GM23338 (cell line): ENCODE measurements at regions not wholly inside any gene's neighbourhood (a gene's known extent, or its start where the extent isn't known, plus 50 kb on each side); places are given as distances from the start of the nearest gene placed in this dataset.

Experiments used
- ATAC-seq: fragments of 200-7000 bp; cut with Tn5 transposase; 3 replicates; pipeline ENCODE4 v1.9.1; 2020
- DNase-seq: peaks from one replicate; pipeline ENCODE4 v3.0.0-alpha.2; 2015; ENCODE audit warnings: low spot score
- H2AFZ ChIP-seq: fragments of 200-600 bp; sonication (generic); 2 replicates; pipeline ENCODE4 v1.8.0; 2016; ENCODE audit warnings: antibody characterized with exemption, mild to moderate bottlenecking, moderate library complexity
- H3F3A ChIP-seq: fragments of 200-600 bp; sonication (generic); replicated peaks from 2 replicates; pipeline ENCODE4 v1.8.0; 2017; ENCODE audit warnings: antibody characterized with exemption, mixed run types, low read depth
- H3K27ac ChIP-seq: fragments of 200-600 bp; sonication (generic); 2 replicates; pipeline ENCODE4 v1.6.1; 2016; ENCODE audit warnings: low read depth
- H3K27me3 ChIP-seq: fragments of 200-600 bp; sonication (generic); 2 replicates; pipeline ENCODE4 v1.8.0; 2016; ENCODE audit warnings: mild to moderate bottlenecking, mixed run types, moderate library complexity; ENCODE audit not compliant: insufficient read depth
- H3K36me3 ChIP-seq: fragments of 200-600 bp; sonication (generic); 2 replicates; pipeline ENCODE4 v1.8.0; 2016; ENCODE audit warnings: mild to moderate bottlenecking; ENCODE audit not compliant: insufficient read depth
- H3K4me1 ChIP-seq: fragments of 200-600 bp; sonication (generic); 2 replicates; pipeline ENCODE4 v1.8.0; 2016; ENCODE audit warnings: mild to moderate bottlenecking, moderate library complexity; ENCODE audit not compliant: insufficient read depth
- H3K4me2 ChIP-seq: fragments of 200-600 bp; sonication (generic); 2 replicates; pipeline ENCODE4 v1.7.1; 2017; ENCODE audit warnings: mixed run types
- H3K4me3 ChIP-seq: fragments of 200-600 bp; sonication (generic); 2 replicates; pipeline ENCODE4 v1.6.1; 2016; ENCODE audit warnings: mixed run types
- H3K79me2 ChIP-seq: fragments of 200-600 bp; sonication (generic); replicated peaks from 2 replicates; pipeline ENCODE4 v1.8.0; 2017; ENCODE audit warnings: mild to moderate bottlenecking; ENCODE audit not compliant: insufficient read depth
- H3K9me2 ChIP-seq: fragments of 200-600 bp; sonication (generic); 2 replicates; pipeline ENCODE4 v1.8.0; 2017; ENCODE audit not compliant: insufficient read depth
- H4K20me1 ChIP-seq: fragments of 200-600 bp; sonication (generic); replicated peaks from 2 replicates; pipeline ENCODE4 v1.8.0; 2017; ENCODE audit warnings: mild to moderate bottlenecking; ENCODE audit not compliant: insufficient read depth
- H3K27ac Mint-ChIP-seq: 2 replicates; pipeline ENCODE4 v1.8.0; 2020; ENCODE audit warnings: inconsistent platforms, mild to moderate bottlenecking, moderate library complexity, mixed read lengths
- H3K27me3 Mint-ChIP-seq: 3 replicates; pipeline ENCODE4 v1.8.0; 2022; ENCODE audit warnings: low read depth, mild to moderate bottlenecking, moderate library complexity, mixed read lengths, inconsistent platforms; ENCODE audit not compliant: insufficient read depth, poor library complexity
- H3K36me3 Mint-ChIP-seq: 3 replicates; pipeline ENCODE4 v1.8.0; 2021; ENCODE audit warnings: low read depth, mild to moderate bottlenecking, inconsistent platforms, moderate library complexity, mixed read lengths
- H3K4me1 Mint-ChIP-seq: 3 replicates; pipeline ENCODE4 v1.8.0; 2020; ENCODE audit warnings: mild to moderate bottlenecking, inconsistent platforms, mixed read lengths
- H3K4me3 Mint-ChIP-seq: 3 replicates; pipeline ENCODE4 v1.8.0; 2021; ENCODE audit warnings: moderate library complexity, mild to moderate bottlenecking, inconsistent platforms, mixed read lengths
- H3K9me3 Mint-ChIP-seq: 3 replicates; pipeline ENCODE4 v1.8.0; 2020; ENCODE audit warnings: moderate library complexity, mild to moderate bottlenecking, inconsistent platforms, mixed read lengths
- CREB1 ChIP-seq: fragments of 250-450 bp; sonication (Bioruptor Pico); IDR thresholded peaks from 2 replicates; pipeline ENCODE4 v1.5.0; 2020; ENCODE audit warnings: low read depth, mild to moderate bottlenecking, moderate library complexity
- CTCF ChIP-seq, 2 experiments: fragments of 200-600 bp in 1 of 2; sonication (generic) in 1 of 2; conservative IDR thresholded peaks; 2 replicates each; pipeline versions ENCODE4 v1.5.1 to v1.6.1; 2016 to 2017; ENCODE audit warnings: antibody characterized with exemption in 2 of 2, low read depth in 2 of 2, mild to moderate bottlenecking in 2 of 2, moderate library complexity in 1 of 2
- ETS1 ChIP-seq: IDR thresholded peaks from 2 replicates; pipeline ENCODE4 v1.6.1; 2016; ENCODE audit warnings: antibody characterized with exemption
- EZH2 ChIP-seq: fragments of 200-600 bp; sonication (generic); IDR thresholded peaks from one replicate; pipeline ENCODE4 v1.8.0; 2017; ENCODE audit warnings: antibody characterized with exemption, mild to moderate bottlenecking, low read depth; ENCODE audit not compliant: unreplicated experiment
- POLR2AphosphoS5 ChIP-seq: IDR thresholded peaks from 2 replicates; pipeline ENCODE4 v1.6.1; 2016; ENCODE audit warnings: antibody characterized with exemption, low read depth
- REST ChIP-seq: IDR thresholded peaks from one replicate; pipeline ENCODE4 v1.6.1; 2018; ENCODE audit warnings: antibody characterized with exemption; ENCODE audit not compliant: unreplicated experiment
- ZNF114 ChIP-seq: fragments of 250-450 bp; sonication (Bioruptor Pico); IDR thresholded peaks from 2 replicates; pipeline ENCODE4 v1.5.0; 2020; ENCODE audit warnings: mild to moderate bottlenecking, moderate library complexity
- ZNF331 ChIP-seq: fragments of 250-450 bp; sonication (Bioruptor Pico); IDR thresholded peaks from 2 replicates; pipeline ENCODE4 v1.5.0; 2020; ENCODE audit warnings: low read depth, mild to moderate bottlenecking, moderate library complexity

- Histone ChIP-seq H3K4me2 (no peak overlapping the region), H3K4me3 (no peak overlapping the region), H3F3A (no peaks in the 10 kb centered on the region), H4K20me1 (no peaks in the 10 kb centered on the region), H2AFZ (no peak overlapping the region), H3K9me2 (0 out of 2 replicates have a peak, but pooled peaks cover under 1% of the 10 kb centered on the region), H3K4me1 (no peaks in the 10 kb centered on the region), H3K27me3 (no peaks in the 10 kb centered on the region), H3K36me3 (0 out of 2 replicates have a peak, but pooled peaks cover 6% of the 10 kb centered on the region), H3K27ac (no peak overlapping the region), H3K79me2 (no peaks in the 10 kb centered on the region)
- Mint-ChIP-seq H3K27me3 (peaks cover 2% of the 10 kb centered on the region), H3K4me3 (no peak overlapping the region), H3K4me1 (peaks cover 4% of the 10 kb centered on the region), H3K36me3 (peaks cover 15% of the 10 kb centered on the region), H3K9me3 (peaks cover 40% of the 10 kb centered on the region), H3K27ac (no peak overlapping the region)
- ATAC-seq (no peak), DNase-seq (no peak)
- no peak for TF ChIP-seq CTCF (conservative IDR thresholded peaks at IDR 0.05; ENCODE audit: low read depth in 2 of 2)
- TF ChIP-seq EZH2, result no peak
- no peak for TF ChIP-seq REST
- TF ChIP-seq ZNF114 (CRISPR knock-in tag), result no peak
- no peak for TF ChIP-seq ZNF331 (CRISPR knock-in tag)
- TF ChIP-seq ETS1, result no peak
- no peak for TF ChIP-seq POLR2AphosphoS5
- no peak for TF ChIP-seq CREB1 (CRISPR knock-in tag)
Observed at GRCh38 chr6:160917572-160917971, 74.0 kb upstream of the MAP3K4 start.

- Mint-ChIP-seq H3K4me1 (peaks cover 4% of the 10 kb centered on the region), H3K27me3 (peaks cover 2% of the 10 kb centered on the region), H3K27ac (no peak overlapping the region), H3K9me3 (peaks cover 20% of the 10 kb centered on the region), H3K4me3 (no peak overlapping the region), H3K36me3 (peaks cover 10% of the 10 kb centered on the region; the same call in 2 of the 3 replicates)
- no peak overlapping the region for H3K27ac ChIP-seq
- no peaks in the 10 kb centered on the region for H4K20me1 ChIP-seq
- no peaks in the 10 kb centered on the region for H3K9me2 ChIP-seq
- ATAC-seq (no peak), DNase-seq (no peak)
- no peaks in the 10 kb centered on the region for H3F3A ChIP-seq
- no peaks in the 10 kb centered on the region for H3K4me1 ChIP-seq
- H3K4me3 ChIP-seq, result no peak overlapping the region
- H2AFZ ChIP-seq, result no peak overlapping the region
- no peaks in the 10 kb centered on the region for H3K36me3 ChIP-seq
- H3K4me2 ChIP-seq, result no peak overlapping the region
- TF ChIP-seq REST, result no peak
- TF ChIP-seq EZH2, result no peak
- no peaks in the 10 kb centered on the region for H3K27me3 ChIP-seq
- H3K79me2 ChIP-seq, result no peaks in the 10 kb centered on the region
Observed at GRCh38 chr6:160919723-160920440, 71.7 kb upstream of the MAP3K4 start.
